ENCODE measurements at regions not wholly inside any gene's neighbourhood (a gene's known extent, or its start where the extent isn't known, plus 50 kb on each side); places are given as distances from the start of the nearest gene placed in this dataset.

DNA sequence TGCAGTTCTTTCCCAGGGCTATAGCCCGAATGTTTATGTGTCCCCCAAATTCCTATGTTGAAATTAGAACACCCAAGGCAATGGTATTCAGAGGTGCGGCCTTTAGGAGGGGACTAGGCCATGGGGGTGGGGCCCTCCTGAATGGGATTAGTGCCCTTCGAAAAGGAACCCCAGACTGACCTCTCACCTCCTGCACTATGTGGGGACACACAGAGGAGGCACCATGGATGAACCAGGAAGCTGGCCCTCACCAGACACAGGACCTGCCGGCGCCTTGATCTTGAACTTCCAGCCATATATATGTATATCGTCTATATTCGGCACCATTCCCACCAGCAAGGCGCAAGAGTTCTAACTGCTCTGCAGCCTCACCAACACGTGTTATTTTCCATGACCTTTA, 101.5 kb upstream of the BHLHE23 start:
- TF ChIP-seq CTCF (IDR thresholded peaks at IDR 0.05) (no peak), POLR2A (IDR thresholded peaks at IDR 0.05) (no peak)

All from vagina (tissue), 2 donors.